Right atrium auricular region (tissue), 2 donors: ENCODE measurements at regions not wholly inside any gene's neighbourhood (a gene's known extent, or its start where the extent isn't known, plus 50 kb on each side); places are given as distances from the start of the nearest gene placed in this dataset.

Experiments used
- DNase-seq: peaks from one replicate; pipeline ENCODE4 v3.0.0-alpha.2; 2019; ENCODE audit warnings: low spot score
- H3K27ac ChIP-seq, 2 donors: fragments of 200-600 bp; sonication (generic); 1 replicate in 1 of 2; 2 replicates in 1 of 2; pipeline ENCODE4 v1.5.1; 2016 to 2019
- H3K27me3 ChIP-seq, 2 donors: fragments of 200-600 bp; sonication (generic); one replicate each; pipeline versions ENCODE4 v1.5.1 to v1.6.0; 2017 to 2019
- H3K36me3 ChIP-seq: fragments of 200-600 bp; sonication (generic); one replicate; pipeline ENCODE4 v1.5.1; 2016
- H3K4me1 ChIP-seq, 2 donors: fragments of 200-600 bp; sonication (generic); one replicate each; pipeline versions ENCODE4 v1.5.1 to v1.6.0; 2017 to 2019
- H3K4me3 ChIP-seq, 2 donors: fragments of 200-600 bp; sonication (generic); 1 replicate in 1 of 2; 2 replicates in 1 of 2; pipeline ENCODE4 v1.5.1; 2017 to 2019; ENCODE audit warnings: mild to moderate bottlenecking in 1 of 2, moderate library complexity in 1 of 2
- H3K9me3 ChIP-seq, 2 donors: fragments of 200-600 bp; sonication (generic); one replicate each; pipeline ENCODE4 v1.5.1; 2019
- CTCF ChIP-seq, 2 donors: fragments of 200-600 bp; sonication (generic); IDR thresholded peaks; one replicate each; pipeline ENCODE4 v1.5.1; 2019; ENCODE audit warnings: antibody characterized with exemption in 2 of 2

- Histone ChIP-seq H3K4me1 (no peaks in the 10 kb centered on the region), H3K4me3 (no peak overlapping the region), H3K9me3 (no peaks in the 10 kb centered on the region), H3K27me3 (no peaks in the 10 kb centered on the region), H3K36me3 (no peaks in the 10 kb centered on the region), H3K27ac (no peak overlapping the region)
- DNase-seq: no peak
- TF ChIP-seq CTCF (IDR thresholded peaks at IDR 0.05): no peak
Observed at GRCh38 chr5:2887481-2888348, 136.2 kb upstream of the IRX2 start.

GRCh38 chr5:2886531-2886930 lies 135.1 kb upstream of the IRX2 start:
- no peak for TF ChIP-seq CTCF (IDR thresholded peaks at IDR 0.05)
- Histone ChIP-seq H3K4me1 (no peaks in the 10 kb centered on the region), H3K9me3 (no peaks in the 10 kb centered on the region), H3K27me3 (no peaks in the 10 kb centered on the region), H3K27ac (no peak overlapping the region), H3K4me3 (no peak overlapping the region), H3K36me3 (no peaks in the 10 kb centered on the region)
- DNase-seq: no peak

- TF ChIP-seq CTCF (IDR thresholded peaks at IDR 0.05): no peak
- DNase-seq: no peak
- Histone ChIP-seq H3K27ac (no peak overlapping the region), H3K27me3 (no peaks in the 10 kb centered on the region), H3K9me3 (peaks cover 0 to 11% of the 10 kb centered on the region in 2 donors), H3K4me1 (no peaks in the 10 kb centered on the region), H3K36me3 (no peaks in the 10 kb centered on the region), H3K4me3 (no peak overlapping the region)
Observed at GRCh38 chr5:2883771-2884170, 132.3 kb upstream of the IRX2 start.

GRCh38 chr5:2879701-2880100 lies 128.2 kb upstream of the IRX2 start:
- Histone ChIP-seq H3K4me1 (no peaks in the 10 kb centered on the region), H3K36me3 (no peaks in the 10 kb centered on the region), H3K27me3 (no peaks in the 10 kb centered on the region), H3K4me3 (no peak overlapping the region), H3K9me3 (peaks cover 0 to 14% of the 10 kb centered on the region in 2 donors), H3K27ac (no peak overlapping the region)
- TF ChIP-seq CTCF (IDR thresholded peaks at IDR 0.05): no peak
- no peak for DNase-seq

- Histone ChIP-seq H3K9me3 (peaks cover 0 to 14% of the 10 kb centered on the region in 2 donors), H3K36me3 (no peaks in the 10 kb centered on the region), H3K27ac (no peak overlapping the region), H3K27me3 (no peaks in the 10 kb centered on the region), H3K4me1 (no peaks in the 10 kb centered on the region), H3K4me3 (no peak overlapping the region)
- TF ChIP-seq CTCF (IDR thresholded peaks at IDR 0.05): no peak
- DNase-seq: peak; percentile 28
Observed at GRCh38 chr5:2877522-2877921, 126.0 kb upstream of the IRX2 start.

- H3K4me3 ChIP-seq: no peak overlapping the region
- H3K36me3 ChIP-seq: no peaks in the 10 kb centered on the region
- DNase-seq: peak; percentile 30
- H3K27ac ChIP-seq: no peak overlapping the region
- TF ChIP-seq CTCF (IDR thresholded peaks at IDR 0.05): no peak
- no peaks in the 10 kb centered on the region for H3K4me1 ChIP-seq
- peaks cover 0 to 14% of the 10 kb centered on the region in 2 donors for H3K9me3 ChIP-seq
- H3K27me3 ChIP-seq: no peaks in the 10 kb centered on the region
Observed at GRCh38 chr5:2876183-2876582, 124.7 kb upstream of the IRX2 start.
